ENCODE measurements at regions not wholly inside any gene's neighbourhood (a gene's known extent, or its start where the extent isn't known, plus 50 kb on each side); places are given as distances from the start of the nearest gene placed in this dataset.

- H3K4ac ChIP-seq (ENCODE audit: low read length) = no peak overlapping the region
- no peak overlapping the region for H3K18ac ChIP-seq (ENCODE audit: low read length)
- no peak overlapping the region for H4K8ac ChIP-seq (ENCODE audit: low read depth, low read length)
- H3K9ac ChIP-seq (ENCODE audit: low read depth, low read length, poor library complexity) = no peak overlapping the region
- H3K9me3 ChIP-seq (replicated peaks in 1 of 2; ENCODE audit: control insufficient read depth in 2 of 2, insufficient read depth in 1 of 2, low read depth in 1 of 2, low read length in 2 of 2) = no peaks in the 10 kb centered on the region
- H3K27me3 ChIP-seq (ENCODE audit: control insufficient read depth in 3 of 3, insufficient read depth in 3 of 3, low read depth in 1 of 3, low read length in 3 of 3) = peaks cover 0 to 3% (median 0%) of the 10 kb centered on the region in 3 experiments
- H2BK12ac ChIP-seq (ENCODE audit: low read length) = no peak overlapping the region
- DNase-seq (ENCODE audit: low spot score) = no peak
- H2BK5ac ChIP-seq (ENCODE audit: low read length) = no peak overlapping the region
- H2AFZ ChIP-seq (ENCODE audit: low read length) = no peak overlapping the region
- peaks cover 3 to 6% of the 10 kb centered on the region in 2 donors for H3K4me1 ChIP-seq (ENCODE audit: control insufficient read depth in 2 of 2, insufficient read depth in 1 of 2, low read depth in 1 of 2, low read length in 2 of 2)
- no CpG with 5 or more reads among the region's 1 CpG for WGBS, 2 donors (ENCODE audit: extremely low coverage in 2 of 2, insufficient read length in 2 of 2, insufficient replicate concordance in 1 of 2)
- H2AK5ac ChIP-seq (ENCODE audit: low read depth, low read length) = no peak overlapping the region
- no peak overlapping the region for H3K23ac ChIP-seq (ENCODE audit: low read depth, low read length, poor library complexity)
- no peak overlapping the region for H2BK15ac ChIP-seq (ENCODE audit: low read length)
- H3K27ac ChIP-seq (replicated peaks; ENCODE audit: low read length) = no peak overlapping the region
- H2BK120ac ChIP-seq (ENCODE audit: low read depth, low read length) = no peak overlapping the region
- no peaks in the 10 kb centered on the region for H3K79me1 ChIP-seq (ENCODE audit: low read depth, low read length)
- no peak overlapping the region for H3K14ac ChIP-seq (ENCODE audit: low read length)
- H3K4me3 ChIP-seq (ENCODE audit: low read length in 2 of 2) = no peak overlapping the region
- H4K91ac ChIP-seq (ENCODE audit: low read depth, low read length, poor library complexity) = no peak overlapping the region
- no peak overlapping the region for H3K4me2 ChIP-seq (ENCODE audit: insufficient read depth, low read length, poor library complexity, severe bottlenecking)
- H3K36me3 ChIP-seq (replicated peaks in 1 of 2; ENCODE audit: control insufficient read depth in 2 of 2, insufficient read depth in 2 of 2, low read length in 2 of 2) = no peaks in the 10 kb centered on the region
These were observed 390.4 kb downstream of the TLE4 start for GRCh38 chr9:79962150-79962549.

GRCh38 chr9:79955300-79955699 lies 383.5 kb downstream of the TLE4 start:
- DNase-seq (ENCODE audit: low spot score) = no peak
- no peaks in the 10 kb centered on the region for H3K79me1 ChIP-seq (ENCODE audit: low read depth, low read length)
- H2BK12ac ChIP-seq (ENCODE audit: low read length) = no peak overlapping the region
- no peak overlapping the region for H3K27ac ChIP-seq (replicated peaks; ENCODE audit: low read length)
- H3K9ac ChIP-seq (ENCODE audit: low read depth, low read length, poor library complexity) = no peak overlapping the region
- H3K4me1 ChIP-seq (ENCODE audit: control insufficient read depth in 2 of 2, insufficient read depth in 1 of 2, low read depth in 1 of 2, low read length in 2 of 2) = peaks cover 0 to 1% of the 10 kb centered on the region in 2 donors
- H3K4ac ChIP-seq (ENCODE audit: low read length) = no peak overlapping the region
- H3K18ac ChIP-seq (ENCODE audit: low read length) = no peak overlapping the region
- no peak overlapping the region for H2BK15ac ChIP-seq (ENCODE audit: low read length)
- no peak overlapping the region for H2BK120ac ChIP-seq (ENCODE audit: low read depth, low read length)
- no peak overlapping the region for H2AFZ ChIP-seq (ENCODE audit: low read length)
- H3K4me2 ChIP-seq (ENCODE audit: insufficient read depth, low read length, poor library complexity, severe bottlenecking) = no peak overlapping the region
- no peak overlapping the region for H4K8ac ChIP-seq (ENCODE audit: low read depth, low read length)
- H2BK5ac ChIP-seq (ENCODE audit: low read length) = no peak overlapping the region
- no peaks in the 10 kb centered on the region for H3K27me3 ChIP-seq (ENCODE audit: control insufficient read depth in 3 of 3, insufficient read depth in 3 of 3, low read depth in 1 of 3, low read length in 3 of 3)
- H3K23ac ChIP-seq (ENCODE audit: low read depth, low read length, poor library complexity) = no peak overlapping the region
- H3K9me3 ChIP-seq (replicated peaks in 1 of 2; ENCODE audit: control insufficient read depth in 2 of 2, insufficient read depth in 1 of 2, low read depth in 1 of 2, low read length in 2 of 2) = peaks cover 0 to 2% of the 10 kb centered on the region in 2 donors
- no CpG with 5 or more reads among the region's 3 CpGs for WGBS, 2 donors (ENCODE audit: extremely low coverage in 2 of 2, insufficient read length in 2 of 2, insufficient replicate concordance in 1 of 2)
- no peak overlapping the region for H2AK5ac ChIP-seq (ENCODE audit: low read depth, low read length)
- no peak overlapping the region for H3K4me3 ChIP-seq (ENCODE audit: low read length in 2 of 2)
- peaks cover 0 to 1% of the 10 kb centered on the region in 2 donors for H3K36me3 ChIP-seq (replicated peaks in 1 of 2; ENCODE audit: control insufficient read depth in 2 of 2, insufficient read depth in 2 of 2, low read length in 2 of 2)
- no peak overlapping the region for H4K91ac ChIP-seq (ENCODE audit: low read depth, low read length, poor library complexity)
- H3K14ac ChIP-seq (ENCODE audit: low read length) = no peak overlapping the region

GRCh38 chr9:79953908-79954307 lies 382.1 kb downstream of the TLE4 start:
- no peak for DNase-seq (ENCODE audit: low spot score)
- no peak overlapping the region for H3K23ac ChIP-seq (ENCODE audit: low read depth, low read length, poor library complexity)

GRCh38 chr9:79952401-79952800 lies 380.6 kb downstream of the TLE4 start:
- no peak overlapping the region for H2BK12ac ChIP-seq (ENCODE audit: low read length)
- H3K18ac ChIP-seq (ENCODE audit: low read length) = no peak overlapping the region
- no peak overlapping the region for H2AK5ac ChIP-seq (ENCODE audit: low read depth, low read length)
- no peak overlapping the region for H4K91ac ChIP-seq (ENCODE audit: low read depth, low read length, poor library complexity)
- no peaks in the 10 kb centered on the region for H3K27me3 ChIP-seq (ENCODE audit: control insufficient read depth in 3 of 3, insufficient read depth in 3 of 3, low read depth in 1 of 3, low read length in 3 of 3)
- WGBS, 2 donors (ENCODE audit: extremely low coverage in 2 of 2, insufficient read length in 2 of 2, insufficient replicate concordance in 1 of 2) = no CpG with 5 or more reads among the region's 2 CpGs
- H3K23ac ChIP-seq (ENCODE audit: low read depth, low read length, poor library complexity) = no peak overlapping the region
- H4K8ac ChIP-seq (ENCODE audit: low read depth, low read length) = no peak overlapping the region
- H2AFZ ChIP-seq (ENCODE audit: low read length) = no peak overlapping the region
- peaks cover 0 to 1% of the 10 kb centered on the region in 2 donors for H3K36me3 ChIP-seq (replicated peaks in 1 of 2; ENCODE audit: control insufficient read depth in 2 of 2, insufficient read depth in 2 of 2, low read length in 2 of 2)
- H3K79me1 ChIP-seq (ENCODE audit: low read depth, low read length) = no peaks in the 10 kb centered on the region
- no peak overlapping the region for H3K14ac ChIP-seq (ENCODE audit: low read length)
- no peak for DNase-seq (ENCODE audit: low spot score)
- H3K4me3 ChIP-seq (ENCODE audit: low read length in 2 of 2) = no peak overlapping the region
- H3K9ac ChIP-seq (ENCODE audit: low read depth, low read length, poor library complexity) = no peak overlapping the region
- H3K4me2 ChIP-seq (ENCODE audit: insufficient read depth, low read length, poor library complexity, severe bottlenecking) = no peak overlapping the region
- H3K27ac ChIP-seq (replicated peaks; ENCODE audit: low read length) = no peak overlapping the region
- H2BK5ac ChIP-seq (ENCODE audit: low read length) = no peak overlapping the region
- H2BK120ac ChIP-seq (ENCODE audit: low read depth, low read length) = no peak overlapping the region
- H3K4me1 ChIP-seq (ENCODE audit: control insufficient read depth in 2 of 2, insufficient read depth in 1 of 2, low read depth in 1 of 2, low read length in 2 of 2) = no peaks in the 10 kb centered on the region
- no peak overlapping the region for H3K4ac ChIP-seq (ENCODE audit: low read length)
- H2BK15ac ChIP-seq (ENCODE audit: low read length) = no peak overlapping the region
- peaks cover 0 to 2% of the 10 kb centered on the region in 2 donors for H3K9me3 ChIP-seq (replicated peaks in 1 of 2; ENCODE audit: control insufficient read depth in 2 of 2, insufficient read depth in 1 of 2, low read depth in 1 of 2, low read length in 2 of 2)

More at GRCh38 chr9:79953908-79954307, 382.1 kb downstream of the TLE4 start:
- Histone ChIP-seq H3K27me3 (ENCODE audit: control insufficient read depth in 3 of 3, insufficient read depth in 3 of 3, low read depth in 1 of 3, low read length in 3 of 3) (no peaks in the 10 kb centered on the region), H2AK5ac (ENCODE audit: low read depth, low read length) (no peak overlapping the region), H3K4ac (ENCODE audit: low read length) (no peak overlapping the region), H3K4me2 (ENCODE audit: insufficient read depth, low read length, poor library complexity, severe bottlenecking) (no peak overlapping the region), H2BK5ac (ENCODE audit: low read length) (no peak overlapping the region), H4K91ac (ENCODE audit: low read depth, low read length, poor library complexity) (no peak overlapping the region), H3K18ac (ENCODE audit: low read length) (no peak overlapping the region), H3K9me3 (replicated peaks in 1 of 2; ENCODE audit: control insufficient read depth in 2 of 2, insufficient read depth in 1 of 2, low read depth in 1 of 2, low read length in 2 of 2) (peaks cover 0 to 2% of the 10 kb centered on the region in 2 donors), H3K9ac (ENCODE audit: low read depth, low read length, poor library complexity) (no peak overlapping the region), H2BK15ac (ENCODE audit: low read length) (no peak overlapping the region), H3K27ac (replicated peaks; ENCODE audit: low read length) (no peak overlapping the region), H2AFZ (ENCODE audit: low read length) (no peak overlapping the region), H3K14ac (ENCODE audit: low read length) (no peak overlapping the region), H3K4me1 (ENCODE audit: control insufficient read depth in 2 of 2, insufficient read depth in 1 of 2, low read depth in 1 of 2, low read length in 2 of 2) (no peaks in the 10 kb centered on the region), H3K4me3 (ENCODE audit: low read length in 2 of 2) (no peak overlapping the region), H4K8ac (ENCODE audit: low read depth, low read length) (no peak overlapping the region), H2BK120ac (ENCODE audit: low read depth, low read length) (no peak overlapping the region), H2BK12ac (ENCODE audit: low read length) (no peak overlapping the region), H3K79me1 (ENCODE audit: low read depth, low read length) (no peaks in the 10 kb centered on the region), H3K36me3 (replicated peaks in 1 of 2; ENCODE audit: control insufficient read depth in 2 of 2, insufficient read depth in 2 of 2, low read length in 2 of 2) (peaks cover 0 to 1% of the 10 kb centered on the region in 2 donors)
